Epithelial cell of esophagus (primary cell): ENCODE measurements at regions not wholly inside any gene's neighbourhood (a gene's known extent, or its start where the extent isn't known, plus 50 kb on each side); places are given as distances from the start of the nearest gene placed in this dataset.

ENCODE experiments used
- DNase-seq: peaks from one replicate; pipeline ENCODE4 v3.0.0; 2010; ENCODE audit warnings: low read depth
- H3K4me3 ChIP-seq: 2 replicates; pipeline ENCODE4 v1.5.1; 2011; ENCODE audit warnings: mild to moderate bottlenecking, low read length, control low read depth
- TF ChIP-seq, protein P1 (sequence below): IDR thresholded peaks from 2 replicates; pipeline ENCODE4 v1.5.1; 2011; ENCODE audit warnings: low read depth, mild to moderate bottlenecking, low read length, control low read depth, inconsistent platforms; ENCODE audit not compliant: insufficient read depth; ENCODE audit errors: missing control alignments

GRCh38 chr12:115043079-115043478 is 359.1 kb upstream of the TBX3 start:
- TF ChIP-seq, protein P1, sequence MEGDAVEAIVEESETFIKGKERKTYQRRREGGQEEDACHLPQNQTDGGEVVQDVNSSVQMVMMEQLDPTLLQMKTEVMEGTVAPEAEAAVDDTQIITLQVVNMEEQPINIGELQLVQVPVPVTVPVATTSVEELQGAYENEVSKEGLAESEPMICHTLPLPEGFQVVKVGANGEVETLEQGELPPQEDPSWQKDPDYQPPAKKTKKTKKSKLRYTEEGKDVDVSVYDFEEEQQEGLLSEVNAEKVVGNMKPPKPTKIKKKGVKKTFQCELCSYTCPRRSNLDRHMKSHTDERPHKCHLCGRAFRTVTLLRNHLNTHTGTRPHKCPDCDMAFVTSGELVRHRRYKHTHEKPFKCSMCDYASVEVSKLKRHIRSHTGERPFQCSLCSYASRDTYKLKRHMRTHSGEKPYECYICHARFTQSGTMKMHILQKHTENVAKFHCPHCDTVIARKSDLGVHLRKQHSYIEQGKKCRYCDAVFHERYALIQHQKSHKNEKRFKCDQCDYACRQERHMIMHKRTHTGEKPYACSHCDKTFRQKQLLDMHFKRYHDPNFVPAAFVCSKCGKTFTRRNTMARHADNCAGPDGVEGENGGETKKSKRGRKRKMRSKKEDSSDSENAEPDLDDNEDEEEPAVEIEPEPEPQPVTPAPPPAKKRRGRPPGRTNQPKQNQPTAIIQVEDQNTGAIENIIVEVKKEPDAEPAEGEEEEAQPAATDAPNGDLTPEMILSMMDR = no peak
- no peak for DNase-seq

GRCh38 chr12:115042341-115042740 is 358.4 kb upstream of the TBX3 start:
- TF ChIP-seq, protein P1 = no peak
- no peak overlapping the region for H3K4me3 ChIP-seq
- DNase-seq = no peak

More at GRCh38 chr12:115043079-115043478, 359.1 kb upstream of the TBX3 start:
- no peak overlapping the region for H3K4me3 ChIP-seq

DNA sequence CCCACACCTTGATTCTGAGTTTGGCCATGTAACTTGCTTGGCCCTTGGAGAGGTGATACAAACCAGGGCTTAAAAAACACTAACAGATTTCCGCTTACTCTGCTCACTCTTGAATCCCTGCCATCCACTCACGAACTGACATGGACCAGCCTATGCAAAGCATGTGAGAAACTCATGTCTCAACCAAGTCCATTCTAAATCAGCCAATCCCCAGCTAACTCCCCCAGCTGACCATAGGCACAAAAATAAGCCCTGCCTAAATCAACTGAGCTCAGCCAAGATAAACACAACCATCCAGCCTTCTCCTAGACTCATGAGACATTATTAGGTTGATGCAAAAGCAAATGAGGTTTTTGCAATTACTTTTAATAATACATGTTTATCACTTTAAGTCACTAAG is 353.9 kb upstream of the TBX3 start:
- DNase-seq = no peak
- TF ChIP-seq, protein P1 = no peak
- no peak overlapping the region for H3K4me3 ChIP-seq

DNA sequence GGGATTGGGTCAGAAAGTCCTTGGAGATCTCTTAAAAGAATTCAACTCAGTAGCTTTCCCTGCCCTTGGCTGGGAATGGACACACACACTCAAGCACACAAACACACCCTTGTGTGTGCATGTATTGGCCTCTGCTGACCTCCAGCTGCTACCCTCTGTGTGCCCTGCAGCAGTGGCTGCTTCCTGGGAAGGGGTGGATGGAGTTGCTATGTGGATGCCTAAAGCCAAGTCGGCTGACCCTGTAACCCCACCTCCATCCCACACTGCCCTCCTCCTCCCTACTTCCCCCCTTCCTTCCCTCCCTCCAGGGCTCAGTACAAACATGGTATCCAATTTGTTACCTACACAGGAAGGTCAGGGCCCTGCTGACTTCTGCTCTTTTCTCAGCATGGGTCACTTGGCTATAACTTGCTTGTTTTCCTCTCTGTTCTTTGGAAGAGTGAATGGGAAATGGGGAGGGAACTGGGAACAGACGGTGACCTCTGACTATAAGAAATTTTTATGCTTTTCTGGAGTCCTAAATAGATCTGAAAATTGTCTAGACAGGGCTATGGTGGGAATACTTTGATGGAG is 351.6 kb upstream of the TBX3 start:
- no peak for DNase-seq
- H3K4me3 ChIP-seq = no peak overlapping the region
- TF ChIP-seq, protein P1 = no peak

GRCh38 chr12:115032521-115032920 is 348.5 kb upstream of the TBX3 start:
- DNase-seq = no peak
- no peak overlapping the region for H3K4me3 ChIP-seq
- TF ChIP-seq, protein P1 = no peak

DNA sequence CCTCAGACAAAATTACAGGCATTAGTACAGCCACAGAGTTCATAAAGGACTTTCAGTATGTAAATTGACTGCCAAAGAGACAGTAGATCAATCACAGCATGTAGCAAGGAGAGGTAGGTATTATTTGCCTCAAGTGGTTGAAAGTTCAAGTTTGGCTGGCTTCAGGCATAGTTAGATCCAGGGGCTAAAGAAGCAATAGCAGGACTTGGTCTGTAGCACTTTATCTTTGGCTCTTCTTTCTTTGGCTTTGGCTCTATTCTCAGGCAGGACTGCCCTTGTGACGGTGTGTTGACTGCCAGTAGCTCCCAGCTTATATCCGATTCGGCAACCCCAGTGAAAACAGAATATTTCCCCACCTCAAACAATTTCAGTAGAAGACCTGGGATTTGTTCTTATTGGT is 346.0 kb upstream of the TBX3 start:
- no peak overlapping the region for H3K4me3 ChIP-seq
- DNase-seq = no peak
- TF ChIP-seq, protein P1 = no peak

GRCh38 chr12:115024531-115024930 is 340.6 kb upstream of the TBX3 start:
- TF ChIP-seq, protein P1 = no peak
- no peak for DNase-seq
- no peak overlapping the region for H3K4me3 ChIP-seq
